PC-3 (cell line): ENCODE measurements at regions not wholly inside any gene's neighbourhood (a gene's known extent, or its start where the extent isn't known, plus 50 kb on each side); places are given as distances from the start of the nearest gene placed in this dataset.
A peak's percentile ranks its signal among the peaks of the same experiment; 100 is the strongest.
"Not testable (repeated sequence)": the region's sequence is repeated elsewhere in the genome, so short reads cannot be mapped to it uniquely, and the experiment has no call there.

ENCODE experiments used
- ATAC-seq: fragments of 200-7000 bp; cut with Tn5 transposase; 2 replicates; pipeline ENCODE4 v1.9.1; 2020; ENCODE audit warnings: mild to moderate bottlenecking, moderate library complexity
- BruUV-seq: library from RNA; stranded (reverse); fragments of 400-500 nt; replicated peaks from 2 replicates; lab custom pipeline; 2021; lab: Mats Ljungman, UMichigan
- CTCF ChIA-PET: fragments of 300-600 bp; sonication (Branson Sonifier 250); formaldehyde crosslinking; loops from one replicate; lab custom pipeline; 2022; ENCODE audit warnings: antibody characterized with exemption; lab: Charles Lee
- POLR2A ChIA-PET: fragments of 300-600 bp; sonication (Branson Sonifier 250); formaldehyde crosslinking; loops from one replicate; lab custom pipeline; 2022; ENCODE audit warnings: antibody characterized with exemption; ENCODE audit not compliant: unreplicated experiment; lab: Charles Lee
- DNase-seq: peaks from one replicate; pipeline ENCODE4 v3.0.0-alpha.2; 2015
- H2AFZ ChIP-seq: fragments of 300-600 bp; sonication (generic); 2 replicates; pipeline ENCODE4 v1.6.0; 2016; ENCODE audit warnings: antibody characterized with exemption, low read length
- H3F3A ChIP-seq: fragments of 300-600 bp; sonication (generic); one replicate; pipeline ENCODE4 v1.6.0; 2017; ENCODE audit warnings: antibody characterized with exemption, low read length, control low read depth, mild to moderate bottlenecking; ENCODE audit not compliant: unreplicated experiment
- H3K27ac ChIP-seq: fragments of 300-600 bp; sonication (generic); 2 replicates; pipeline ENCODE4 v1.5.1; 2016; ENCODE audit warnings: mild to moderate bottlenecking, low read length
- H3K27me3 ChIP-seq: fragments of 300-600 bp; sonication (generic); 2 replicates; pipeline ENCODE4 v1.6.1; 2016; ENCODE audit warnings: low read length, mixed read lengths
- H3K36me3 ChIP-seq: fragments of 300-600 bp; sonication (generic); 2 replicates; pipeline ENCODE4 v1.6.1; 2016; ENCODE audit warnings: low read depth, mixed run types, low read length, mixed read lengths
- H3K4me1 ChIP-seq: fragments of 300-600 bp; sonication (generic); 2 replicates; pipeline ENCODE4 v1.5.1; 2016; ENCODE audit warnings: low read length; ENCODE audit not compliant: insufficient read depth
- H3K4me2 ChIP-seq: fragments of 300-600 bp; sonication (generic); 2 replicates; pipeline ENCODE4 v1.6.0; 2016; ENCODE audit warnings: low read length
- H3K4me3 ChIP-seq: fragments of 300-600 bp; sonication (generic); 2 replicates; pipeline ENCODE4 v1.5.1; 2016; ENCODE audit warnings: mild to moderate bottlenecking, low read length, mixed read lengths
- H3K79me2 ChIP-seq: fragments of 300-600 bp; sonication (generic); 2 replicates; pipeline ENCODE4 v1.6.1; 2017; ENCODE audit warnings: low read length, mixed read lengths
- H3K9ac ChIP-seq: fragments of 300-600 bp; sonication (generic); 2 replicates; pipeline ENCODE4 v1.6.0; 2016; ENCODE audit warnings: mild to moderate bottlenecking, low read length
- H3K9me2 ChIP-seq: fragments of 300-600 bp; sonication (generic); replicated peaks from 2 replicates; pipeline ENCODE4 v1.6.1; 2016; ENCODE audit warnings: mixed run types, low read length, mixed read lengths
- H3K9me3 ChIP-seq: fragments of 300-600 bp; sonication (generic); 2 replicates; pipeline ENCODE4 v1.6.1; 2016; ENCODE audit warnings: low read length, mixed read lengths
- H4K20me1 ChIP-seq: fragments of 300-600 bp; sonication (generic); 2 replicates; pipeline ENCODE4 v1.6.1; 2016; ENCODE audit warnings: low read length, mixed read lengths
- CTCF ChIP-seq: fragments of 300-600 bp; sonication (generic); conservative IDR thresholded peaks from 2 replicates; pipeline ENCODE4 v1.5.1; 2017; ENCODE audit warnings: antibody characterized with exemption, low read depth, mild to moderate bottlenecking, low read length
- EZH2 ChIP-seq: fragments of 300-600 bp; sonication (generic); IDR thresholded peaks from one replicate; pipeline ENCODE4 v1.6.1; 2017; ENCODE audit warnings: antibody characterized with exemption, mild to moderate bottlenecking, low read length; ENCODE audit not compliant: unreplicated experiment
- EZH2phosphoT487 ChIP-seq: fragments of 300-600 bp; sonication (generic); IDR thresholded peaks from 2 replicates; pipeline ENCODE4 v1.6.1; 2018; ENCODE audit warnings: mild to moderate bottlenecking, antibody characterized with exemption, low read length, borderline replicate concordance
- intact Hi-C: fragments of 100-400 bp; cut with micrococcal nuclease; formaldehyde crosslinking; loops from 2 replicates; pipeline ENCODE4 v1.9.0; 2023

GRCh38 chr10:53063805-53064204 is 291.2 kb upstream of the MBL2 start:
- no peaks in the 10 kb centered on the region for H3K27me3 ChIP-seq
- H4K20me1 ChIP-seq, result no peaks in the 10 kb centered on the region
- no peaks in the 10 kb centered on the region for H3F3A ChIP-seq
- H3K36me3 ChIP-seq, result no peaks in the 10 kb centered on the region
- ChIA-PET POLR2A (no interaction called here), CTCF (no interaction called here)
- no peak for DNase-seq
- no peaks in the 10 kb centered on the region for H3K9me3 ChIP-seq
- no peak overlapping the region for H3K9ac ChIP-seq
- no peak overlapping the region for H3K27ac ChIP-seq
- ATAC-seq, result no peak
- no peaks in the 10 kb centered on the region for H3K9me2 ChIP-seq
- H3K4me1 ChIP-seq, result no peaks in the 10 kb centered on the region
- TF ChIP-seq EZH2phosphoT487 (no peak), CTCF (no peak), EZH2 (no peak)
- no peaks in the 10 kb centered on the region for H3K79me2 ChIP-seq
- no peak overlapping the region for H3K4me2 ChIP-seq
- intact Hi-C loops, result no loop called here
- no peak overlapping the region for H3K4me3 ChIP-seq
- BruUV-seq, result no TSS peak
- H2AFZ ChIP-seq, result 0 out of 2 replicates have a peak overlapping the region, but pooled peaks have one; percentile 4

- no peak overlapping the region for H3K4me3 ChIP-seq
- no peaks in the 10 kb centered on the region for H3K9me2 ChIP-seq
- ATAC-seq (no peak), DNase-seq (no peak)
- no peaks in the 10 kb centered on the region for H3K4me1 ChIP-seq
- no peak overlapping the region for H2AFZ ChIP-seq
- H3K79me2 ChIP-seq, result no peaks in the 10 kb centered on the region
- TF ChIP-seq EZH2, result no peak
- no peak for TF ChIP-seq CTCF
- TF ChIP-seq EZH2phosphoT487, result no peak
- ChIA-PET CTCF (no interaction called here), POLR2A (no interaction called here)
- no peaks in the 10 kb centered on the region for H3F3A ChIP-seq
- H3K27me3 ChIP-seq, result 0 out of 2 replicates have a peak, but pooled peaks cover 9% of the 10 kb centered on the region
- no TSS peak for BruUV-seq
- H3K9ac ChIP-seq, result no peak overlapping the region
- no peak overlapping the region for H3K4me2 ChIP-seq
- no peaks in the 10 kb centered on the region for H3K9me3 ChIP-seq
- no peaks in the 10 kb centered on the region for H4K20me1 ChIP-seq
- no peaks in the 10 kb centered on the region for H3K36me3 ChIP-seq
- intact Hi-C loops, result no loop called here
- H3K27ac ChIP-seq, result no peak overlapping the region
Measured at GRCh38 chr10:53052521-53053164, 280.1 kb upstream of the MBL2 start.

GRCh38 chr10:53045315-53045714 is 272.7 kb upstream of the MBL2 start:
- CTCF ChIA-PET, result no interaction called here
- intact Hi-C loops, result no loop called here
- Histone ChIP-seq H3K79me2 (no peaks in the 10 kb centered on the region), H3K4me1 (no peaks in the 10 kb centered on the region), H3K4me2 (no peak overlapping the region), H3K27me3 (peaks cover 20% of the 10 kb centered on the region; the same call in 1 of the 2 replicates), H3K9me2 (no peaks in the 10 kb centered on the region), H4K20me1 (no peaks in the 10 kb centered on the region), H3K9me3 (no peaks in the 10 kb centered on the region), H3K36me3 (no peaks in the 10 kb centered on the region), H3F3A (no peaks in the 10 kb centered on the region), H3K27ac (no peak overlapping the region), H3K9ac (no peak overlapping the region), H3K4me3 (no peak overlapping the region), H2AFZ (no peak overlapping the region)
- TF ChIP-seq EZH2phosphoT487 (no peak), EZH2 (no peak), CTCF (no peak)
- no TSS peak for BruUV-seq
- DNase-seq (no peak), ATAC-seq (no peak; the same call in 1 of the 2 replicates)
- POLR2A ChIA-PET, result no interaction called here

DNA sequence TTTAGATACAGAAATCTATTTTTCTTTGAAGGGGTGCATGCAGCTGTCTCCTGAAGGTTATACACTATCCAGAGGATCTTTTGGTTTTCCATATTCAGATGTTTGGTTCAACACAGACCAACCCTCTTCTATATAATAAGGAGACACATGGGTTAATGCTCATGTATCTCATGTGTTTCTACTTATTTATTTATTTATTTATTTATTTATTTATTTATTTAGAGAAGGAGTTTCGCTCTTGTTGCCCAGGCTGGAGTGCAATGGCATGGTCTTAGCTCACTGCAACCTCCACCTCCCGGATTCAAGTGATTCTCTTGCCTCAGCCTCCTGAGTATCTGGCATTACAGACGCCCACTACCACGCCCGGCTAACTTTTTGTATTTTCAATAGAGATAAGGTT is 263.2 kb upstream of the MBL2 start:
- intact Hi-C loops, H3K79me2 ChIP-seq, DNase-seq, POLR2A ChIA-PET, H3K27ac ChIP-seq, H4K20me1 ChIP-seq, H3K9me3 ChIP-seq, BruUV-seq, H3K4me1 ChIP-seq, H3K27me3 ChIP-seq, H3K9ac ChIP-seq, H3K4me3 ChIP-seq, H3K4me2 ChIP-seq, H3F3A ChIP-seq, H3K9me2 ChIP-seq, H2AFZ ChIP-seq, H3K36me3 ChIP-seq, ATAC-seq, CTCF ChIA-PET: not testable (repeated sequence)
